SK-N-SH treated with all-trans-retinoic acid at 6 μM for 48 hours (cell line): ENCODE measurements at regions not wholly inside any gene's neighbourhood (a gene's known extent, or its start where the extent isn't known, plus 50 kb on each side); places are given as distances from the start of the nearest gene placed in this dataset.

Source experiments
- ARNTL ChIP-seq: fragments of 450-650 bp; formaldehyde crosslinking; IDR thresholded peaks from 2 replicates; pipeline ENCODE4 v1.5.0; 2020; ENCODE audit warnings: low read depth, mild to moderate bottlenecking, moderate library complexity, borderline replicate concordance
- PPARA ChIP-seq: fragments of 250-450 bp; sonication (Bioruptor Pico); IDR thresholded peaks from 2 replicates; pipeline ENCODE4 v1.5.0; 2020; ENCODE audit warnings: mild to moderate bottlenecking, borderline replicate concordance
- RARB ChIP-seq: fragments of 250-450 bp; sonication (Bioruptor Pico); IDR thresholded peaks from 2 replicates; pipeline ENCODE4 v1.8.0; 2021; ENCODE audit warnings: mild to moderate bottlenecking, moderate library complexity
- ZFP3 ChIP-seq: fragments of 250-450 bp; sonication (Bioruptor Pico); IDR thresholded peaks from 2 replicates; pipeline ENCODE4 v1.5.0; 2020; ENCODE audit warnings: mild to moderate bottlenecking, moderate library complexity
- ZFP30 ChIP-seq: fragments of 450-650 bp; formaldehyde crosslinking; IDR thresholded peaks from 2 replicates; pipeline ENCODE4 v1.5.0; 2022; ENCODE audit warnings: mild to moderate bottlenecking, moderate library complexity
- TF ChIP-seq, protein P1 (sequence below): fragments of 250-450 bp; sonication (Bioruptor Pico); IDR thresholded peaks from 2 replicates; pipeline ENCODE4 v1.5.1; 2020; ENCODE audit warnings: low read depth, mild to moderate bottlenecking, moderate library complexity
- TF ChIP-seq, protein P2 (sequence below): fragments of 250-450 bp; sonication (Bioruptor Pico); IDR thresholded peaks from 2 replicates; pipeline ENCODE4 v1.8.0; 2020; ENCODE audit warnings: mild to moderate bottlenecking, moderate library complexity, borderline replicate concordance

DNA sequence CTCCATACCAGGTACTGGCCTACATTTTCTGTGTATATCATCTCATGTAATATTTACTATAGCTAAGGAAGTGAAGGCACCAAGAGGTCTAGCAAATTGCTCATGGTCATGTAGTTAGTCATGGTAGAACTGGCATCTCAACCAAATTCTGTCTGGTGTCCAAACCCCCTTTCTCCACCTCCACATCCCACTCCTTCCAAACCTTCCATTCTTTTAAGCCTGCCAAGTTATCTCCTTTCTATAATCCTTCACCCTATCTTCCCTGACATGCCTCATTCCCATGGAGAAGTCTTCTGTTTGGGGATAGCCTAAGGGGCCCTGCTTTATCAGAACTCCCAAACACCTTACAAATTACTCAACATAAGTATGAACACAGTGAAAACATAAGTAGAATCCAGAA is 196.2 kb upstream of the HMGA2 start:
- no peak for TF ChIP-seq PPARA (CRISPR knock-in tag)
- TF ChIP-seq, protein P1, sequence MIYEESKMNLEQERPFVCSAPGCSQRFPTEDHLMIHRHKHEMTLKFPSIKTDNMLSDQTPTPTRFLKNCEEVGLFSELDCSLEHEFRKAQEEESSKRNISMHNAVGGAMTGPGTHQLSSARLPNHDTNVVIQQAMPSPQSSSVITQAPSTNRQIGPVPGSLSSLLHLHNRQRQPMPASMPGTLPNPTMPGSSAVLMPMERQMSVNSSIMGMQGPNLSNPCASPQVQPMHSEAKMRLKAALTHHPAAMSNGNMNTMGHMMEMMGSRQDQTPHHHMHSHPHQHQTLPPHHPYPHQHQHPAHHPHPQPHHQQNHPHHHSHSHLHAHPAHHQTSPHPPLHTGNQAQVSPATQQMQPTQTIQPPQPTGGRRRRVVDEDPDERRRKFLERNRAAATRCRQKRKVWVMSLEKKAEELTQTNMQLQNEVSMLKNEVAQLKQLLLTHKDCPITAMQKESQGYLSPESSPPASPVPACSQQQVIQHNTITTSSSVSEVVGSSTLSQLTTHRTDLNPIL, result no peak
- no peak for TF ChIP-seq ARNTL (CRISPR knock-in tag)
- TF ChIP-seq, protein P2, sequence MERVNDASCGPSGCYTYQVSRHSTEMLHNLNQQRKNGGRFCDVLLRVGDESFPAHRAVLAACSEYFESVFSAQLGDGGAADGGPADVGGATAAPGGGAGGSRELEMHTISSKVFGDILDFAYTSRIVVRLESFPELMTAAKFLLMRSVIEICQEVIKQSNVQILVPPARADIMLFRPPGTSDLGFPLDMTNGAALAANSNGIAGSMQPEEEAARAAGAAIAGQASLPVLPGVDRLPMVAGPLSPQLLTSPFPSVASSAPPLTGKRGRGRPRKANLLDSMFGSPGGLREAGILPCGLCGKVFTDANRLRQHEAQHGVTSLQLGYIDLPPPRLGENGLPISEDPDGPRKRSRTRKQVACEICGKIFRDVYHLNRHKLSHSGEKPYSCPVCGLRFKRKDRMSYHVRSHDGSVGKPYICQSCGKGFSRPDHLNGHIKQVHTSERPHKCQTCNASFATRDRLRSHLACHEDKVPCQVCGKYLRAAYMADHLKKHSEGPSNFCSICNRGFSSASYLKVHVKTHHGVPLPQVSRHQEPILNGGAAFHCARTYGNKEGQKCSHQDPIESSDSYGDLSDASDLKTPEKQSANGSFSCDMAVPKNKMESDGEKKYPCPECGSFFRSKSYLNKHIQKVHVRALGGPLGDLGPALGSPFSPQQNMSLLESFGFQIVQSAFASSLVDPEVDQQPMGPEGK (CRISPR knock-in tag), result no peak
- no peak for TF ChIP-seq ZFP30 (CRISPR knock-in tag)
- no peak for TF ChIP-seq RARB (CRISPR knock-in tag)
- TF ChIP-seq ZFP3 (CRISPR knock-in tag), result no peak
